D721Med (cell line): ENCODE measurements at regions not wholly inside any gene's neighbourhood (a gene's known extent, or its start where the extent isn't known, plus 50 kb on each side); places are given as distances from the start of the nearest gene placed in this dataset.

Experiments
- DNase-seq: peaks from one replicate; pipeline ENCODE4 v3.0.0; 2011; ENCODE audit warnings: low spot score; ENCODE audit not compliant: insufficient read length
- FAIRE-seq: peaks from 2 replicates; lab custom pipeline; 2011; peaks lifted over from hg19 to GRCh38; lab: Jason Lieb, UNC
- TF ChIP-seq, protein P1 (sequence below): IDR thresholded peaks from 2 replicates; pipeline ENCODE4 v1.5.1; 2012; ENCODE audit warnings: mild to moderate bottlenecking, control low read depth; ENCODE audit not compliant: insufficient read depth; ENCODE audit errors: missing control alignments

GRCh38 chr17:71110326-71110725 lies 941.0 kb downstream of the KCNJ2 start:
- FAIRE-seq, result no peak
- TF ChIP-seq, protein P1, sequence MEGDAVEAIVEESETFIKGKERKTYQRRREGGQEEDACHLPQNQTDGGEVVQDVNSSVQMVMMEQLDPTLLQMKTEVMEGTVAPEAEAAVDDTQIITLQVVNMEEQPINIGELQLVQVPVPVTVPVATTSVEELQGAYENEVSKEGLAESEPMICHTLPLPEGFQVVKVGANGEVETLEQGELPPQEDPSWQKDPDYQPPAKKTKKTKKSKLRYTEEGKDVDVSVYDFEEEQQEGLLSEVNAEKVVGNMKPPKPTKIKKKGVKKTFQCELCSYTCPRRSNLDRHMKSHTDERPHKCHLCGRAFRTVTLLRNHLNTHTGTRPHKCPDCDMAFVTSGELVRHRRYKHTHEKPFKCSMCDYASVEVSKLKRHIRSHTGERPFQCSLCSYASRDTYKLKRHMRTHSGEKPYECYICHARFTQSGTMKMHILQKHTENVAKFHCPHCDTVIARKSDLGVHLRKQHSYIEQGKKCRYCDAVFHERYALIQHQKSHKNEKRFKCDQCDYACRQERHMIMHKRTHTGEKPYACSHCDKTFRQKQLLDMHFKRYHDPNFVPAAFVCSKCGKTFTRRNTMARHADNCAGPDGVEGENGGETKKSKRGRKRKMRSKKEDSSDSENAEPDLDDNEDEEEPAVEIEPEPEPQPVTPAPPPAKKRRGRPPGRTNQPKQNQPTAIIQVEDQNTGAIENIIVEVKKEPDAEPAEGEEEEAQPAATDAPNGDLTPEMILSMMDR, result no peak
- DNase-seq, result no peak

GRCh38 chr17:71111460-71111859 lies 942.1 kb downstream of the KCNJ2 start:
- FAIRE-seq (no peak), DNase-seq (no peak)
- TF ChIP-seq, protein P1, result no peak

- TF ChIP-seq, protein P1, result no peak
- no peak for DNase-seq
- no peak for FAIRE-seq
Measured at GRCh38 chr17:71111934-71112333, 942.6 kb downstream of the KCNJ2 start.

DNA sequence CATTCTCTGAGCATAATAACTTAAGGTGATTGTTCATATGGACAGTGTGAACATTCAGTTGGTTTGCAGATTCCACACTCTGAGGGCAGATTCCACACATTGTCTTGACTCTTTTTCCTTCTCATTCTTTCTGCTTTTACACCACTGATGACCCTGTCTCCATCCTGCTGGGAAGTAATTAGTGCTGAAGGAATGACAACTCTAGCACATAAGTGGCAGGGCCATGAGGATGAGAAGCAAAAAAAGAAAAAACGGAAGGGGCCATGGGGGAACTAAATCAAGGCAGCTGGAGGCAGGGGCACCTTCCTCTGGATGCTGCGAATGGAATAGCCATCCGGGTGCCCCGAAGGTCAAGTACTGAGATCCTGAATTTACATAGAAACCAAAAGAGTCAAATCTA lies 944.0 kb downstream of the KCNJ2 start:
- DNase-seq (no peak), FAIRE-seq (no peak)
- TF ChIP-seq, protein P1, result no peak

- FAIRE-seq, result no peak
- no peak for DNase-seq
- TF ChIP-seq, protein P1, result no peak
Measured at GRCh38 chr17:71114911-71115668, 945.8 kb downstream of the KCNJ2 start.

- DNase-seq, result no peak
- FAIRE-seq, result no peak
- TF ChIP-seq, protein P1, result no peak
Measured at GRCh38 chr17:71115669-71115972, 946.3 kb downstream of the KCNJ2 start.

- TF ChIP-seq, protein P1, result no peak
- no peak for FAIRE-seq
- no peak for DNase-seq
Measured at GRCh38 chr17:71117466-71117865, 948.1 kb downstream of the KCNJ2 start.
